Thyroid gland (tissue), 4 donors: ENCODE measurements at regions not wholly inside any gene's neighbourhood (a gene's known extent, or its start where the extent isn't known, plus 50 kb on each side); places are given as distances from the start of the nearest gene placed in this dataset.
"Not testable (repeated sequence)": the region's sequence is repeated elsewhere in the genome, so short reads cannot be mapped to it uniquely, and the experiment has no call there.

Source experiments
- POLR2A ChIP-seq, 2 donors: fragments of 450-650 bp; IDR thresholded peaks; one replicate each; pipeline ENCODE4 v1.6.1; 2017; ENCODE audit warnings: antibody characterized with exemption in 2 of 2, mild to moderate bottlenecking in 2 of 2, moderate library complexity in 1 of 2
- TF ChIP-seq, protein P1 (sequence below), 6 experiments: fragments of 200-600 bp in 3 of 6; fragments of 450-650 bp in 3 of 6; sonication (generic) in 3 of 6; IDR thresholded peaks; one replicate each; pipeline ENCODE4 v1.5.1; 2016 to 2019; ENCODE audit warnings: antibody characterized with exemption in 6 of 6, mild to moderate bottlenecking in 2 of 6, inconsistent platforms in 1 of 6, moderate library complexity in 1 of 6

DNA sequence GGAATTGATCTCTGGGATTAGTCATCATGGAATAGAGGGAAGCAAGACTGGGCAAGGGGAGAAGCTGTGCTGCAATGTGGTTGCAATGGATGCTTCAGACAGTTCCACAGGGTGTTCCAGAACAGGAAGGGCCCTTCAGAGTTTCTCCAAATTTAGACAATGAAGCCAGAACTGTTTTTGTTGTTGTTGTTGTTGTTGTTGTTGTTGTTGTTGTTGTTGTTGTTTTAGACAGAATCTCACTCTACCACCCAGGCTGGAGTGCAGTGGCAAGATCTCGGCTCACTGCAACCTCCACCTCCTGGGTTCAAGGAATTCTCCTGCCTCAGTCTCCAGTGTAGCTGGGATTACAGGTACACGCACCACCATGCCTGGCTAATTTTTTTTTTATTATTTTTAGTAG is 105.3 kb downstream of the SCG2 start:
- TF ChIP-seq, protein P1, sequence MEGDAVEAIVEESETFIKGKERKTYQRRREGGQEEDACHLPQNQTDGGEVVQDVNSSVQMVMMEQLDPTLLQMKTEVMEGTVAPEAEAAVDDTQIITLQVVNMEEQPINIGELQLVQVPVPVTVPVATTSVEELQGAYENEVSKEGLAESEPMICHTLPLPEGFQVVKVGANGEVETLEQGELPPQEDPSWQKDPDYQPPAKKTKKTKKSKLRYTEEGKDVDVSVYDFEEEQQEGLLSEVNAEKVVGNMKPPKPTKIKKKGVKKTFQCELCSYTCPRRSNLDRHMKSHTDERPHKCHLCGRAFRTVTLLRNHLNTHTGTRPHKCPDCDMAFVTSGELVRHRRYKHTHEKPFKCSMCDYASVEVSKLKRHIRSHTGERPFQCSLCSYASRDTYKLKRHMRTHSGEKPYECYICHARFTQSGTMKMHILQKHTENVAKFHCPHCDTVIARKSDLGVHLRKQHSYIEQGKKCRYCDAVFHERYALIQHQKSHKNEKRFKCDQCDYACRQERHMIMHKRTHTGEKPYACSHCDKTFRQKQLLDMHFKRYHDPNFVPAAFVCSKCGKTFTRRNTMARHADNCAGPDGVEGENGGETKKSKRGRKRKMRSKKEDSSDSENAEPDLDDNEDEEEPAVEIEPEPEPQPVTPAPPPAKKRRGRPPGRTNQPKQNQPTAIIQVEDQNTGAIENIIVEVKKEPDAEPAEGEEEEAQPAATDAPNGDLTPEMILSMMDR (IDR thresholded peaks at IDR 0.05), result not testable (repeated sequence)
- TF ChIP-seq POLR2A (IDR thresholded peaks at IDR 0.05), result not testable (repeated sequence)
